Prostate gland (tissue), 2 donors: ENCODE measurements at regions not wholly inside any gene's neighbourhood (a gene's known extent, or its start where the extent isn't known, plus 50 kb on each side); places are given as distances from the start of the nearest gene placed in this dataset.

Source experiments
- POLR2A ChIP-seq: fragments of 450-650 bp; IDR thresholded peaks from one replicate; pipeline ENCODE4 v1.6.1; 2016; ENCODE audit warnings: antibody characterized with exemption, mild to moderate bottlenecking
- TF ChIP-seq, protein P1 (sequence below), 4 experiments: fragments of 200-600 bp in 2 of 4; fragments of 450-650 bp in 2 of 4; sonication (generic) in 2 of 4; IDR thresholded peaks; 1 replicate in 3 of 4; 2 replicates in 1 of 4; pipeline ENCODE4 v1.5.1; 2016 to 2019; ENCODE audit warnings: antibody characterized with exemption in 4 of 4, mild to moderate bottlenecking in 2 of 4, moderate library complexity in 2 of 4

DNA sequence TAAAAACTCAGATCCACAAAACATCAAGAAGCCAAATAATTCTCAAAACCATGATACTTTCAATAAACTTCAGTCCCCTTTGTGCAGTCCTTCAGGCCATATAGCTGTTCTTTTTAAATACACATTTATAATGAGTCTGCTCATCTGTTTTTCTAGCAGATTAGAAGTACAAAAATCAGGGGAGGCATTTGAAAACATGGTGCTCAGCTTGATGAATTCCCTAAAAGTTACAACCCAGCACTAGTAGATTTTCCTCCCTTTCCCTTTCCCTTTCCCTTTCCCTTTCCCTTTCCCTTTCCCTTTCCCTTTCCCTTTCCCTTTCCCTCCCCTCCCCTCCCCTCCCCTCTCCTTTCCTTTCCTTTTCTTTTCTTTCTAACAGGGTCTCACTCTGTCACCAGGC lies 884.6 kb upstream of the AMELY start:
- TF ChIP-seq, protein P1, sequence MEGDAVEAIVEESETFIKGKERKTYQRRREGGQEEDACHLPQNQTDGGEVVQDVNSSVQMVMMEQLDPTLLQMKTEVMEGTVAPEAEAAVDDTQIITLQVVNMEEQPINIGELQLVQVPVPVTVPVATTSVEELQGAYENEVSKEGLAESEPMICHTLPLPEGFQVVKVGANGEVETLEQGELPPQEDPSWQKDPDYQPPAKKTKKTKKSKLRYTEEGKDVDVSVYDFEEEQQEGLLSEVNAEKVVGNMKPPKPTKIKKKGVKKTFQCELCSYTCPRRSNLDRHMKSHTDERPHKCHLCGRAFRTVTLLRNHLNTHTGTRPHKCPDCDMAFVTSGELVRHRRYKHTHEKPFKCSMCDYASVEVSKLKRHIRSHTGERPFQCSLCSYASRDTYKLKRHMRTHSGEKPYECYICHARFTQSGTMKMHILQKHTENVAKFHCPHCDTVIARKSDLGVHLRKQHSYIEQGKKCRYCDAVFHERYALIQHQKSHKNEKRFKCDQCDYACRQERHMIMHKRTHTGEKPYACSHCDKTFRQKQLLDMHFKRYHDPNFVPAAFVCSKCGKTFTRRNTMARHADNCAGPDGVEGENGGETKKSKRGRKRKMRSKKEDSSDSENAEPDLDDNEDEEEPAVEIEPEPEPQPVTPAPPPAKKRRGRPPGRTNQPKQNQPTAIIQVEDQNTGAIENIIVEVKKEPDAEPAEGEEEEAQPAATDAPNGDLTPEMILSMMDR (IDR thresholded peaks at IDR 0.05) = no peak
- TF ChIP-seq POLR2A = no peak
